ENCODE measurements at regions not wholly inside any gene's neighbourhood (a gene's known extent, or its start where the extent isn't known, plus 50 kb on each side); places are given as distances from the start of the nearest gene placed in this dataset.

GRCh38 chrX:39853417-39854030 lies 244.2 kb downstream of the BCOR start:
- Histone ChIP-seq H3K27me3 (ENCODE audit: control insufficient read depth, insufficient read depth, low read length) (peaks cover 14% of the 10 kb centered on the region; the same call in 1 of the 2 replicates), H3K4ac (ENCODE audit: low read depth, low read length) (peak overlapping the region; percentile 7; the same call in 1 of the 2 replicates), H2AFZ (replicated peaks; ENCODE audit: low read length, poor library complexity) (peak overlapping the region; percentile 2), H3K4me3 (ENCODE audit: insufficient read depth, low read depth, low read length) (no peak overlapping the region), H3K9me1 (ENCODE audit: insufficient read depth, low read length) (peaks cover 3% of the 10 kb centered on the region; the same call in 1 of the 2 replicates), H4K91ac (ENCODE audit: insufficient read depth, low read depth, low read length) (no peak overlapping the region), H3K18ac (ENCODE audit: low read depth, low read length) (no peak overlapping the region), H3K56ac (ENCODE audit: extremely low read depth, insufficient read depth, low read length) (no peak overlapping the region), H3K14ac (replicated peaks; ENCODE audit: low read depth, low read length) (no peak overlapping the region), H2AK5ac (ENCODE audit: low read depth, low read length) (no peak overlapping the region; the same call in 1 of the 2 replicates), H3K79me1 (ENCODE audit: low read depth in 1 of 2, low read length in 2 of 2) (no peaks in the 10 kb centered on the region), H4K20me1 (ENCODE audit: insufficient read depth, low read length) (no peaks in the 10 kb centered on the region), H4K5ac (ENCODE audit: low read depth, low read length) (no peak overlapping the region), H3K36me3 (ENCODE audit: control insufficient read depth, insufficient read depth, low read length) (no peaks in the 10 kb centered on the region), H3K9me3 (ENCODE audit: control insufficient read depth, insufficient read depth, low read length) (no peaks in the 10 kb centered on the region), H3K4me2 (ENCODE audit: low read depth, low read length) (no peak overlapping the region), H2BK15ac (ENCODE audit: low read depth, low read length) (no peak overlapping the region), H2BK120ac (ENCODE audit: low read depth, low read length) (no peak overlapping the region), H2BK5ac (ENCODE audit: low read depth, low read length, poor library complexity, severe bottlenecking) (no peak overlapping the region), H3K4me1 (ENCODE audit: control insufficient read depth, insufficient read depth, low read length) (peaks cover 4% of the 10 kb centered on the region), H3K9ac (ENCODE audit: low read depth, low read length) (no peak overlapping the region), H2AK9ac (replicated peaks; ENCODE audit: low read depth, low read length, poor library complexity) (peak overlapping the region; percentile 17), H3K27ac (ENCODE audit: insufficient read depth, low read length) (no peak overlapping the region), H3K23ac (ENCODE audit: low read depth, low read length) (no peak overlapping the region), H2BK20ac (ENCODE audit: low read depth, low read length) (no peak overlapping the region), H4K8ac (ENCODE audit: low read depth in 2 of 2, low read length in 2 of 2) (no peak overlapping the region)
- CTCF ChIA-PET: no interaction called here
- no TSS peak for BruUV-seq (replicated peaks)
- dilution Hi-C loops (cut with HindIII; ENCODE audit: low sequenced_read_pairs, unreplicated experiment) (no loop called here), in situ Hi-C loops (cut with MboI; ENCODE audit: low sequenced_read_pairs) (no loop called here), intact Hi-C loops (cut with micrococcal nuclease) (no loop called here)
- ATAC-seq (ENCODE audit: low read depth) (no peak), DNase-seq (no peak)
- POLR2A ChIA-PET (ENCODE audit: unreplicated experiment): no interaction called here
- WGBS, 2 experiments (ENCODE audit: extremely low coverage in 2 of 2, insufficient read length in 1 of 2): 0% methylated on average over 1 of the region's 3 CpGs; no CpG with 5 or more reads in 1 of the 2 experiments
- no peak for TF ChIP-seq POLR2A (IDR thresholded peaks at IDR 0.05; ENCODE audit: low read depth, low read length)
- TF ChIP-seq FOS (IDR thresholded peaks at IDR 0.05; ENCODE audit: low read depth, low read length): no peak
- TF ChIP-seq MAZ (IDR thresholded peaks at IDR 0.05; ENCODE audit: borderline replicate concordance, low read depth, low read length): no peak
- no peak for TF ChIP-seq MXI1 (IDR thresholded peaks at IDR 0.05; ENCODE audit: borderline replicate concordance, low read depth, low read length)
- no peak for TF ChIP-seq BHLHE40 (IDR thresholded peaks at IDR 0.05; ENCODE audit: low read depth, low read length)

All from IMR-90 (cell line).